ENCODE measurements at regions not wholly inside any gene's neighbourhood (a gene's known extent, or its start where the extent isn't known, plus 50 kb on each side); places are given as distances from the start of the nearest gene placed in this dataset.

DNA sequence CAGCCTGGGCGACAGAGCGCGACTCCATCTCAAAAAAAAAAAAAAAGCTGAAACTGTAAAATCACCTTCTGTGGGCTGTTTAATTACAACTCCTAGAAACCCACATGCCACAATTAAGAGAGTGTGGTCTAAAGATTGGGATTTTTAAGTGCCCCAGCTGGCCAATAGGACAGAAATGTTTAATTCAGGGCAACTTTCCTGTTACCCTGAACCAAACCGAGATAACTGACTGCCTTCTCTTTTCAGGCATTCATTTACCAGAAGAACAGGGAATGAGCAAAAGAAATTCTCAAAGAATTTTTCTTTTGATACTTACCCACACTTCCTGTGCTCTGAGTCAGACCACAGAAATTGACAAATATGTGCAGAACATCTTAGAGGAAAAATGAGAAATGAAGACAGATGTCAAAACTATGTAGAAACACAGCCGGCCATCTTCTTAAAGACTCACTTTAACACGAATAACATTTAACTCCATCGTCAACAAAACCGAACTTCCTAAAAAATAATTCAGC lies 221.3 kb upstream of the DAPK1 start:
- no peaks in the 10 kb centered on the region for H3K9me3 ChIP-seq (ENCODE audit: control insufficient read depth in 4 of 4, insufficient read depth in 3 of 4, low read length in 3 of 4)
- no peak overlapping the region for H3K4me3 ChIP-seq
- H3K36me3 ChIP-seq (ENCODE audit: control insufficient read depth in 4 of 4, insufficient read depth in 4 of 4, low read length in 4 of 4) = no peaks in the 10 kb centered on the region
- no peak overlapping the region for H3K9ac ChIP-seq (ENCODE audit: insufficient read depth in 1 of 2, low read length in 2 of 2)
- H3K4me1 ChIP-seq (ENCODE audit: control insufficient read depth in 5 of 5, insufficient read depth in 5 of 5, low read length in 5 of 5) = peaks cover 0 to 4% (median 0%) of the 10 kb centered on the region in 5 donors
- H3K27ac ChIP-seq (ENCODE audit: low read depth in 1 of 2, low read length in 1 of 2) = peak overlapping the region in 1 of 2 donors; percentile 31
- TF ChIP-seq, protein P1, sequence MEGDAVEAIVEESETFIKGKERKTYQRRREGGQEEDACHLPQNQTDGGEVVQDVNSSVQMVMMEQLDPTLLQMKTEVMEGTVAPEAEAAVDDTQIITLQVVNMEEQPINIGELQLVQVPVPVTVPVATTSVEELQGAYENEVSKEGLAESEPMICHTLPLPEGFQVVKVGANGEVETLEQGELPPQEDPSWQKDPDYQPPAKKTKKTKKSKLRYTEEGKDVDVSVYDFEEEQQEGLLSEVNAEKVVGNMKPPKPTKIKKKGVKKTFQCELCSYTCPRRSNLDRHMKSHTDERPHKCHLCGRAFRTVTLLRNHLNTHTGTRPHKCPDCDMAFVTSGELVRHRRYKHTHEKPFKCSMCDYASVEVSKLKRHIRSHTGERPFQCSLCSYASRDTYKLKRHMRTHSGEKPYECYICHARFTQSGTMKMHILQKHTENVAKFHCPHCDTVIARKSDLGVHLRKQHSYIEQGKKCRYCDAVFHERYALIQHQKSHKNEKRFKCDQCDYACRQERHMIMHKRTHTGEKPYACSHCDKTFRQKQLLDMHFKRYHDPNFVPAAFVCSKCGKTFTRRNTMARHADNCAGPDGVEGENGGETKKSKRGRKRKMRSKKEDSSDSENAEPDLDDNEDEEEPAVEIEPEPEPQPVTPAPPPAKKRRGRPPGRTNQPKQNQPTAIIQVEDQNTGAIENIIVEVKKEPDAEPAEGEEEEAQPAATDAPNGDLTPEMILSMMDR (IDR thresholded peaks at IDR 0.05; ENCODE audit: control extremely low read depth, extremely low read depth) = no peak
- H3K27me3 ChIP-seq (ENCODE audit: control insufficient read depth in 3 of 3, insufficient read depth in 3 of 3, low read length in 2 of 3) = no peaks in the 10 kb centered on the region
- DNase-seq (no peak), ATAC-seq (ENCODE audit: insufficient read depth, low FRiP score) (no peak)
- WGBS, 2 donors = 86 to 91% methylated on average over 8 of the region's 8 CpGs

DNA sequence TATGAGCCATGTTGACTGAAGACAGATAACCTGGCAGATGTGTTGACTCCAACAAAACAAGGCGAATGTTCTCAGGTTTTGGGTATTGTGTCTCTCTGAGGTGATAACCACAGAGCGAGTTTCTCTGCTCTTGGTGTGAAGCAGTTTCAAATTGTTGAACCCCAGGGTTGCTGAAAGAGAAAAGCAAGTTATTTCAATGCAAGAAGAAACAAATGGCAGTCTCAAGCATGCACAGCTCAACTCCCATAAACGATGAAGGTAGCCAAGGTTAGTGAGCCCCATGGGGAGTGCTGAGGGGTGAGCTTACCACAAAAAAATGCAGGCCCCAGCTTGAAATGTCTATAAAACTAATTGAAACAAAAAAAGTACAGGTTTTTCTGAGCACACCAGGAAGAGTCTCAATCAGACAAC lies 220.8 kb upstream of the DAPK1 start:
- no peaks in the 10 kb centered on the region for H3K27me3 ChIP-seq (ENCODE audit: control insufficient read depth in 3 of 3, insufficient read depth in 3 of 3, low read length in 2 of 3)
- peaks cover 0 to 4% (median 0%) of the 10 kb centered on the region in 5 donors for H3K4me1 ChIP-seq (ENCODE audit: control insufficient read depth in 5 of 5, insufficient read depth in 5 of 5, low read length in 5 of 5)
- no peak for ATAC-seq (ENCODE audit: insufficient read depth, low FRiP score)
- H3K36me3 ChIP-seq (ENCODE audit: control insufficient read depth in 4 of 4, insufficient read depth in 4 of 4, low read length in 4 of 4) = no peaks in the 10 kb centered on the region
- no peaks in the 10 kb centered on the region for H3K9me3 ChIP-seq (ENCODE audit: control insufficient read depth in 4 of 4, insufficient read depth in 3 of 4, low read length in 3 of 4)
- WGBS, 2 donors = 78 to 85% methylated on average over 3 of the region's 3 CpGs
- TF ChIP-seq, protein P1 (IDR thresholded peaks at IDR 0.05; ENCODE audit: control extremely low read depth, extremely low read depth) = no peak
- no peak overlapping the region for H3K4me3 ChIP-seq
- DNase-seq = no peak
- H3K9ac ChIP-seq (ENCODE audit: insufficient read depth in 1 of 2, low read length in 2 of 2) = no peak overlapping the region
- H3K27ac ChIP-seq (ENCODE audit: low read depth in 1 of 2, low read length in 1 of 2) = peak overlapping the region in 1 of 2 donors; percentile 31

DNA sequence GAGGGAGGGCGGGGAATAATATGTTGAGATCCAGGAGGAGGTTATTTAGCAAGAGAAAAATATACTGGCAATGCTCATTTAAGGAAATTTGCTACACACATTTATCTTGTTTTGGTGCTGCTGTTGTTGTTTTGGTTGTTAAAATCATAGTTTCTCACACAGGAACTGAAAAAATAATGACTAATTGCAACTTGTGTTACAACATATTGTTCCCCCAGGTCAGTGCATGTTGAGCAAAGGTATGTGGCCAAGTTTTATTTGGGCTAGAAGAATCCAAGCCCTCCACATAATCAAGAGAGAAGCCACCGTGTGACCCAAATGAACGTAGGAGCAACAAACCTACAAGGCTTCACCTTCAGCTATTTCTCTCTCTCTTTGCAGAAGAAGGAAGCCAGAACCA lies 220.3 kb upstream of the DAPK1 start:
- WGBS, 2 donors = 95 to 96% methylated on average over 3 of the region's 3 CpGs
- no peak overlapping the region for H3K9ac ChIP-seq (ENCODE audit: insufficient read depth in 1 of 2, low read length in 2 of 2)
- H3K27me3 ChIP-seq (ENCODE audit: control insufficient read depth in 3 of 3, insufficient read depth in 3 of 3, low read length in 2 of 3) = no peaks in the 10 kb centered on the region
- H3K27ac ChIP-seq (ENCODE audit: low read depth in 1 of 2, low read length in 1 of 2) = peak overlapping the region in 1 of 2 donors; percentile 31
- ATAC-seq (ENCODE audit: insufficient read depth, low FRiP score) (no peak), DNase-seq (no peak)
- H3K9me3 ChIP-seq (ENCODE audit: control insufficient read depth in 4 of 4, insufficient read depth in 3 of 4, low read length in 3 of 4) = no peaks in the 10 kb centered on the region
- TF ChIP-seq, protein P1 (IDR thresholded peaks at IDR 0.05; ENCODE audit: control extremely low read depth, extremely low read depth) = no peak
- no peak overlapping the region for H3K4me3 ChIP-seq
- H3K36me3 ChIP-seq (ENCODE audit: control insufficient read depth in 4 of 4, insufficient read depth in 4 of 4, low read length in 4 of 4) = no peaks in the 10 kb centered on the region
- H3K4me1 ChIP-seq (ENCODE audit: control insufficient read depth in 5 of 5, insufficient read depth in 5 of 5, low read length in 5 of 5) = peaks cover 0 to 4% (median 0%) of the 10 kb centered on the region in 5 donors

All from lung (tissue), 11 donors.